ENCODE measurements at regions not wholly inside any gene's neighbourhood (a gene's known extent, or its start where the extent isn't known, plus 50 kb on each side); places are given as distances from the start of the nearest gene placed in this dataset.

DNA sequence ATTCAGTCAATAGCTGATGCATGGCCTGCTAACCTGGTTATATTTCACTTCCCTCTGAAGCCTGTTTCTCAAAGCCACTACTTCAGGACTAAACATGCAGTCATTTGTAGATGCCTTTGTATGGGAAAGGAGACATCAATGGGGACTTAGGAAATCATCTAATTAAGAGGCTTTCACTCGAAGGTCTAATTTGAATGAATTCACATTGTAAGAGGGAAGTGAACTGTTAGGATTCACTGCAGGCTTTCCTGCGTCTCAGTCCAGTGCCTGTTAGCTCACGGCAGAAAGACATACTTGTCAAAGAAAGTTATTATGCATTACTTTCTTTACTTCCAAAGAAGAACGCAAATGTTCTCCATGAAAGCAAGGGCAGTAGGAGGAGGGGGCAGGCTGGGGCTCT lies 50.6 kb upstream of the CDK20 start:
- no peaks in the 10 kb centered on the region for H3K36me3 Mint-ChIP-seq (ENCODE audit: insufficient read depth in 1 of 3, low read depth in 3 of 3)
- no peak overlapping the region for H3K27ac Mint-ChIP-seq
- Histone ChIP-seq H3K56ac (ENCODE audit: insufficient read length, low read depth, low read length) (no peak overlapping the region), H3K4me1 (ENCODE audit: insufficient read depth, low read length) (peaks cover 7% of the 10 kb centered on the region; the same call in 1 of the 2 replicates), H3K4ac (ENCODE audit: low read depth, low read length) (no peak overlapping the region), H3K79me1 (ENCODE audit: insufficient read depth, low read depth, low read length, poor library complexity, severe bottlenecking) (no peaks in the 10 kb centered on the region), H3K9ac (ENCODE audit: extremely low read depth, insufficient read length, low read length) (no peak overlapping the region), H3K23ac (ENCODE audit: insufficient read length, low read depth, low read length) (no peak overlapping the region), H2BK12ac (ENCODE audit: insufficient read length, low read depth, low read length) (no peak overlapping the region), H3K4me2 (ENCODE audit: insufficient read depth, insufficient read length, low read length) (no peak overlapping the region), H3T11ph (ENCODE audit: low read length) (no peak overlapping the region), H3K9me3 (ENCODE audit: control insufficient read depth, low read depth, low read length) (no peaks in the 10 kb centered on the region), H4K91ac (ENCODE audit: insufficient read length, low read depth, low read length) (no peak overlapping the region), H3K79me2 (ENCODE audit: insufficient read depth, low read length) (no peaks in the 10 kb centered on the region), H2BK120ac (ENCODE audit: low read depth, low read length, poor library complexity, severe bottlenecking) (no peak overlapping the region), H3K27me3 (ENCODE audit: insufficient read depth, low read length) (no peaks in the 10 kb centered on the region), H2BK5ac (ENCODE audit: insufficient read length, low read length) (no peak overlapping the region), H3K14ac (ENCODE audit: insufficient read depth, low read length) (no peak overlapping the region), H3K23me2 (ENCODE audit: insufficient read length, low read depth, low read length, poor library complexity, severe bottlenecking) (no peaks in the 10 kb centered on the region), H2BK20ac (ENCODE audit: low read depth, low read length, poor library complexity, severe bottlenecking) (no peak overlapping the region), H2BK15ac (ENCODE audit: low read depth, low read length) (no peak overlapping the region), H4K20me1 (ENCODE audit: control insufficient read depth, insufficient read depth, insufficient read length) (no peaks in the 10 kb centered on the region), H4K8ac (replicated peaks; ENCODE audit: insufficient read length, low read depth, low read length) (no peak overlapping the region), H3K27ac (ENCODE audit: insufficient read length, low read depth, low read length) (no peak overlapping the region), H4K5ac (ENCODE audit: insufficient read length, low read depth, low read length) (no peak overlapping the region), H2AK5ac (ENCODE audit: insufficient read length, low read length) (no peak overlapping the region), H3K18ac (ENCODE audit: insufficient read length, low read depth, low read length) (no peak overlapping the region), H2AFZ (ENCODE audit: low read length) (no peak overlapping the region)
- no peaks in the 10 kb centered on the region for H3K9me3 Mint-ChIP-seq
- TF ChIP-seq, protein P1, sequence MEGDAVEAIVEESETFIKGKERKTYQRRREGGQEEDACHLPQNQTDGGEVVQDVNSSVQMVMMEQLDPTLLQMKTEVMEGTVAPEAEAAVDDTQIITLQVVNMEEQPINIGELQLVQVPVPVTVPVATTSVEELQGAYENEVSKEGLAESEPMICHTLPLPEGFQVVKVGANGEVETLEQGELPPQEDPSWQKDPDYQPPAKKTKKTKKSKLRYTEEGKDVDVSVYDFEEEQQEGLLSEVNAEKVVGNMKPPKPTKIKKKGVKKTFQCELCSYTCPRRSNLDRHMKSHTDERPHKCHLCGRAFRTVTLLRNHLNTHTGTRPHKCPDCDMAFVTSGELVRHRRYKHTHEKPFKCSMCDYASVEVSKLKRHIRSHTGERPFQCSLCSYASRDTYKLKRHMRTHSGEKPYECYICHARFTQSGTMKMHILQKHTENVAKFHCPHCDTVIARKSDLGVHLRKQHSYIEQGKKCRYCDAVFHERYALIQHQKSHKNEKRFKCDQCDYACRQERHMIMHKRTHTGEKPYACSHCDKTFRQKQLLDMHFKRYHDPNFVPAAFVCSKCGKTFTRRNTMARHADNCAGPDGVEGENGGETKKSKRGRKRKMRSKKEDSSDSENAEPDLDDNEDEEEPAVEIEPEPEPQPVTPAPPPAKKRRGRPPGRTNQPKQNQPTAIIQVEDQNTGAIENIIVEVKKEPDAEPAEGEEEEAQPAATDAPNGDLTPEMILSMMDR (conservative IDR thresholded peaks at IDR 0.05) = no peak
- no peak for DNase-seq
- H3K4me1 Mint-ChIP-seq = peaks cover 31 to 39% of the 10 kb centered on the region in 2 experiments
- H3K4me3 Mint-ChIP-seq = no peak overlapping the region
- H3K27me3 Mint-ChIP-seq (ENCODE audit: low read depth) = no peaks in the 10 kb centered on the region
- no CpG with 5 or more reads among the region's 4 CpGs for WGBS (ENCODE audit: extremely low coverage, insufficient read length, low lambda C conversion rate)
